ENCODE measurements at regions not wholly inside any gene's neighbourhood (a gene's known extent, or its start where the extent isn't known, plus 50 kb on each side); places are given as distances from the start of the nearest gene placed in this dataset.

GRCh38 chr4:111930659-111931058 lies 214.6 kb upstream of the FAM241A start:
- TF ChIP-seq POLR2A (IDR thresholded peaks at IDR 0.05) (no peak), CTCF (IDR thresholded peaks at IDR 0.05 in 4 of 5, conservative IDR thresholded peaks at IDR 0.05 in 1 of 5) (no peak)
